K562 (cell line): ENCODE measurements at regions not wholly inside any gene's neighbourhood (a gene's known extent, or its start where the extent isn't known, plus 50 kb on each side); places are given as distances from the start of the nearest gene placed in this dataset.

Experiments
- EZH2 ChIP-seq: IDR thresholded peaks from 2 replicates; pipeline ENCODE4 v1.6.1; 2012; ENCODE audit warnings: low read depth, mild to moderate bottlenecking, inconsistent platforms, low read length, borderline replicate concordance
- FOXK1 ChIP-seq: sonication (generic); formaldehyde crosslinking; IDR thresholded peaks from 2 replicates; pipeline ENCODE4 v1.8.0; 2022; ENCODE audit warnings: missing genetic modification reagents, mild to moderate bottlenecking, borderline replicate concordance
- GABPA ChIP-seq: fragments of 200-800 bp; sonication (Bioruptor generic); conservative IDR thresholded peaks from 2 replicates; pipeline ENCODE4 v1.6.1; 2016; ENCODE audit warnings: low read depth, missing genetic modification characterization, missing compliant biosample characterization
- MAZ ChIP-seq, 2 experiments: fragments of 450-650 bp in 1 of 2; sonication (generic) in 1 of 2; formaldehyde crosslinking; IDR thresholded peaks in 1 of 2; conservative IDR thresholded peaks in 1 of 2; 2 replicates each; pipeline versions ENCODE4 v1.4.0 to v1.5.0; 2020; ENCODE audit warnings: mild to moderate bottlenecking in 1 of 2, missing genetic modification reagents in 1 of 2
- PCBP1 ChIP-seq: fragments of 200-400 bp; formaldehyde crosslinking; IDR thresholded peaks from 2 replicates; pipeline ENCODE4 v1.6.1; 2018; ENCODE audit warnings: mild to moderate bottlenecking, low read depth, low read length; ENCODE audit not compliant: poor library complexity, severe bottlenecking
- POLR2AphosphoS2 ChIP-seq: IDR thresholded peaks from 2 replicates; pipeline ENCODE4 v1.6.1; 2012; ENCODE audit warnings: low read length, improper control_type of control experiment
- SRSF3 ChIP-seq: fragments of 200-400 bp; formaldehyde crosslinking; IDR thresholded peaks from 2 replicates; pipeline ENCODE4 v1.6.1; 2016; ENCODE audit warnings: mild to moderate bottlenecking, low read length, moderate library complexity; ENCODE audit not compliant: insufficient read depth
- TBL1XR1 ChIP-seq, 2 experiments: IDR thresholded peaks; 2 replicates each; pipeline ENCODE4 v1.6.1; 2012; ENCODE audit warnings: improper control_type of control experiment in 2 of 2, low read length in 2 of 2, mild to moderate bottlenecking in 1 of 2
- THAP7 ChIP-seq: fragments of 250-450 bp; sonication (Bioruptor Pico); IDR thresholded peaks from 2 replicates; pipeline ENCODE4 v1.5.0; 2021
- ZNF785 ChIP-seq: fragments of 250-450 bp; sonication (Bioruptor Pico); IDR thresholded peaks from 2 replicates; pipeline ENCODE4 v1.4.0; 2020; ENCODE audit warnings: mild to moderate bottlenecking
- TF ChIP-seq, protein P1 (sequence below), 3 experiments: IDR thresholded peaks in 2 of 3; conservative IDR thresholded peaks in 1 of 3; 2 replicates each; pipeline ENCODE4 v1.5.1; 2011 to 2012; ENCODE audit warnings: low read length in 3 of 3, mild to moderate bottlenecking in 3 of 3, control low read depth in 2 of 3, improper control_type of control experiment in 1 of 3, inconsistent platforms in 1 of 3, low read depth in 1 of 3, mixed read lengths in 1 of 3, moderate library complexity in 1 of 3; ENCODE audit not compliant: insufficient read depth in 2 of 3

DNA sequence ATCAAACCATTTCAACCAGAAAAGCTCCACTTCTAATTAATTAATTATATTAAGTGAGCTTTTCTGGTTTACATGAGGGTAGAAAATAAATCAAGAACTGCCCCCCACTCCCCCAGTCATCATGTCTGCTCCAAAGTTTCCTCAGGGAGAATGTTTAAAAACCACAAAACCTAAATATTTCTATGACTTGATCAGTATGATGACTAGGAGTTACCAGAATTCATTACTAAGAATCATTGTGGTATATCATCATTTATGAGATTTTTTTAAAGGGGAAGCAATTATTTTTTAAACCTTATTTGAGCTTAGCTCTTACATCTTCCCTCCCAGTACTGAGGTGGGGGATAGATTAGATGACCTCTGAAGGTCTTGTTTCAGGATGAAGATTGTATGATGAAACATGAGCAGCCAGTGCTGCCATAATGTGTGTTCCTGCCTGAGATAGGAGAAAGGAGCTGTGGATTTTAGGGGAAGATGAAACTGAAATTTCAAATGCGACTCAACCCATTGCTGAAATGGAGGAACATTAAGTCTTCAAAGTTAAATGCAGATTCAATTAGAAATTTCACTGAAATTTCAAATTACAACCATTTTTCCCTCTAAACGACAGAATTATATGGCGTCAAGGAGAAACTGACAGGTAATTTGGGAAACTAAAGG is 401.3 kb upstream of the CADM1 start:
- no peak for TF ChIP-seq GABPA (tag)
- no peak for TF ChIP-seq MAZ (CRISPR knock-in tag; conservative IDR thresholded peaks at IDR 0.05 in 1 of 2, IDR thresholded peaks at IDR 0.05 in 1 of 2)
- no peak for TF ChIP-seq EZH2
- TF ChIP-seq, protein P1, sequence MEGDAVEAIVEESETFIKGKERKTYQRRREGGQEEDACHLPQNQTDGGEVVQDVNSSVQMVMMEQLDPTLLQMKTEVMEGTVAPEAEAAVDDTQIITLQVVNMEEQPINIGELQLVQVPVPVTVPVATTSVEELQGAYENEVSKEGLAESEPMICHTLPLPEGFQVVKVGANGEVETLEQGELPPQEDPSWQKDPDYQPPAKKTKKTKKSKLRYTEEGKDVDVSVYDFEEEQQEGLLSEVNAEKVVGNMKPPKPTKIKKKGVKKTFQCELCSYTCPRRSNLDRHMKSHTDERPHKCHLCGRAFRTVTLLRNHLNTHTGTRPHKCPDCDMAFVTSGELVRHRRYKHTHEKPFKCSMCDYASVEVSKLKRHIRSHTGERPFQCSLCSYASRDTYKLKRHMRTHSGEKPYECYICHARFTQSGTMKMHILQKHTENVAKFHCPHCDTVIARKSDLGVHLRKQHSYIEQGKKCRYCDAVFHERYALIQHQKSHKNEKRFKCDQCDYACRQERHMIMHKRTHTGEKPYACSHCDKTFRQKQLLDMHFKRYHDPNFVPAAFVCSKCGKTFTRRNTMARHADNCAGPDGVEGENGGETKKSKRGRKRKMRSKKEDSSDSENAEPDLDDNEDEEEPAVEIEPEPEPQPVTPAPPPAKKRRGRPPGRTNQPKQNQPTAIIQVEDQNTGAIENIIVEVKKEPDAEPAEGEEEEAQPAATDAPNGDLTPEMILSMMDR (IDR thresholded peaks at IDR 0.05 in 2 of 3, conservative IDR thresholded peaks at IDR 0.05 in 1 of 3; ENCODE audit: insufficient read depth in 2 of 3, low read depth in 1 of 3, low read length in 3 of 3), result no peak
- no peak for TF ChIP-seq ZNF785 (CRISPR knock-in tag)
- TF ChIP-seq FOXK1 (CRISPR knock-in tag), result no peak
- no peak for TF ChIP-seq THAP7 (CRISPR knock-in tag)
- TF ChIP-seq TBL1XR1 (IDR thresholded peaks at IDR 0.05; ENCODE audit: low read length in 2 of 2), result no peak
- TF ChIP-seq POLR2AphosphoS2, result no peak
- no peak for TF ChIP-seq PCBP1
- no peak for TF ChIP-seq SRSF3
